SK-N-SH treated with all-trans-retinoic acid at 6 μM for 48 hours (cell line): ENCODE measurements at regions not wholly inside any gene's neighbourhood (a gene's known extent, or its start where the extent isn't known, plus 50 kb on each side); places are given as distances from the start of the nearest gene placed in this dataset.

Source experiments
- ATAC-seq: fragments of 200-7000 bp; cut with Tn5 transposase; 3 replicates; pipeline ENCODE4 v1.9.1; 2020; ENCODE audit warnings: mild to moderate bottlenecking, moderate library complexity
- ARNTL ChIP-seq: fragments of 450-650 bp; formaldehyde crosslinking; IDR thresholded peaks from 2 replicates; pipeline ENCODE4 v1.5.0; 2020; ENCODE audit warnings: low read depth, mild to moderate bottlenecking, moderate library complexity, borderline replicate concordance
- BACH2 ChIP-seq: fragments of 250-450 bp; sonication (Bioruptor Pico); IDR thresholded peaks from 2 replicates; pipeline ENCODE4 v1.9.0; 2021; ENCODE audit warnings: mild to moderate bottlenecking, borderline replicate concordance
- CSDC2 ChIP-seq: fragments of 250-450 bp; sonication (Bioruptor Pico); IDR thresholded peaks from 2 replicates; pipeline ENCODE4 v1.5.0; 2020; ENCODE audit warnings: mild to moderate bottlenecking, moderate library complexity
- CSRNP3 ChIP-seq: fragments of 250-450 bp; sonication (Bioruptor Pico); IDR thresholded peaks from 2 replicates; pipeline ENCODE4 v1.5.1; 2021; ENCODE audit warnings: mild to moderate bottlenecking, moderate library complexity
- ESRRG ChIP-seq: fragments of 250-450 bp; sonication (Bioruptor Pico); IDR thresholded peaks from 2 replicates; pipeline ENCODE4 v1.6.1; 2021; ENCODE audit warnings: mild to moderate bottlenecking
- GLIS3 ChIP-seq: fragments of 250-450 bp; sonication (Bioruptor Pico); IDR thresholded peaks from 2 replicates; pipeline ENCODE4 v1.5.0; 2020; ENCODE audit warnings: mild to moderate bottlenecking, moderate library complexity
- ISL1 ChIP-seq: fragments of 250-450 bp; sonication (Bioruptor Pico); IDR thresholded peaks from 2 replicates; pipeline ENCODE4 v2.1.2; 2022; ENCODE audit warnings: mild to moderate bottlenecking, moderate library complexity
- OSR1 ChIP-seq: fragments of 250-450 bp; sonication (Bioruptor Pico); IDR thresholded peaks from 2 replicates; pipeline ENCODE4 v1.8.0; 2022; ENCODE audit warnings: moderate library complexity, mild to moderate bottlenecking, inconsistent platforms
- PPARA ChIP-seq: fragments of 250-450 bp; sonication (Bioruptor Pico); IDR thresholded peaks from 2 replicates; pipeline ENCODE4 v1.5.0; 2020; ENCODE audit warnings: mild to moderate bottlenecking, borderline replicate concordance
- RARB ChIP-seq: fragments of 250-450 bp; sonication (Bioruptor Pico); IDR thresholded peaks from 2 replicates; pipeline ENCODE4 v1.8.0; 2021; ENCODE audit warnings: mild to moderate bottlenecking, moderate library complexity
- SNAI2 ChIP-seq: fragments of 250-450 bp; sonication (Bioruptor Pico); IDR thresholded peaks from 2 replicates; pipeline ENCODE4 v1.5.0; 2020; ENCODE audit warnings: mild to moderate bottlenecking, moderate library complexity
- TCF4 ChIP-seq: fragments of 250-450 bp; sonication (Bioruptor Pico); IDR thresholded peaks from 2 replicates; pipeline ENCODE4 v1.8.0; 2021; ENCODE audit warnings: mild to moderate bottlenecking, moderate library complexity, borderline replicate concordance
- TOX ChIP-seq: fragments of 250-450 bp; sonication (Bioruptor Pico); IDR thresholded peaks from 2 replicates; pipeline ENCODE4 v1.8.0; 2021; ENCODE audit warnings: mild to moderate bottlenecking, moderate library complexity, borderline replicate concordance
- ZC3H10 ChIP-seq: fragments of 250-450 bp; sonication (Bioruptor Pico); IDR thresholded peaks from 2 replicates; pipeline ENCODE4 v1.5.1; 2021; ENCODE audit warnings: mild to moderate bottlenecking, moderate library complexity
- ZFP3 ChIP-seq: fragments of 250-450 bp; sonication (Bioruptor Pico); IDR thresholded peaks from 2 replicates; pipeline ENCODE4 v1.5.0; 2020; ENCODE audit warnings: mild to moderate bottlenecking, moderate library complexity
- ZFP30 ChIP-seq: fragments of 450-650 bp; formaldehyde crosslinking; IDR thresholded peaks from 2 replicates; pipeline ENCODE4 v1.5.0; 2022; ENCODE audit warnings: mild to moderate bottlenecking, moderate library complexity
- ZNF565 ChIP-seq: fragments of 450-650 bp; formaldehyde crosslinking; conservative IDR thresholded peaks from 2 replicates; pipeline ENCODE4 v1.5.0; 2020; ENCODE audit warnings: low read depth, mild to moderate bottlenecking, moderate library complexity
- ZNF70 ChIP-seq: fragments of 450-650 bp; formaldehyde crosslinking; IDR thresholded peaks from 2 replicates; pipeline ENCODE4 v1.5.0; 2020; ENCODE audit warnings: mild to moderate bottlenecking, moderate library complexity
- ZNF8 ChIP-seq: fragments of 450-650 bp; formaldehyde crosslinking; IDR thresholded peaks from 2 replicates; pipeline ENCODE4 v1.5.0; 2020; ENCODE audit warnings: mild to moderate bottlenecking, moderate library complexity
- TF ChIP-seq, protein P1 (sequence below): fragments of 250-450 bp; sonication (Bioruptor Pico); IDR thresholded peaks from 2 replicates; pipeline ENCODE4 v1.8.0; 2021; ENCODE audit warnings: low read depth, mild to moderate bottlenecking, moderate library complexity, borderline replicate concordance
- TF ChIP-seq, protein P2 (sequence below): fragments of 250-450 bp; sonication (Bioruptor Pico); IDR thresholded peaks from 2 replicates; pipeline ENCODE4 v1.5.0; 2020; ENCODE audit warnings: mild to moderate bottlenecking, moderate library complexity
- TF ChIP-seq, protein P3 (sequence below): fragments of 250-450 bp; sonication (Bioruptor Pico); IDR thresholded peaks from 2 replicates; pipeline ENCODE4 v1.8.0; 2020; ENCODE audit warnings: mild to moderate bottlenecking, moderate library complexity, borderline replicate concordance

GRCh38 chr9:99678566-99678965 lies 143.1 kb upstream of the NR4A3 start (continued):
- TF ChIP-seq, protein P1, sequence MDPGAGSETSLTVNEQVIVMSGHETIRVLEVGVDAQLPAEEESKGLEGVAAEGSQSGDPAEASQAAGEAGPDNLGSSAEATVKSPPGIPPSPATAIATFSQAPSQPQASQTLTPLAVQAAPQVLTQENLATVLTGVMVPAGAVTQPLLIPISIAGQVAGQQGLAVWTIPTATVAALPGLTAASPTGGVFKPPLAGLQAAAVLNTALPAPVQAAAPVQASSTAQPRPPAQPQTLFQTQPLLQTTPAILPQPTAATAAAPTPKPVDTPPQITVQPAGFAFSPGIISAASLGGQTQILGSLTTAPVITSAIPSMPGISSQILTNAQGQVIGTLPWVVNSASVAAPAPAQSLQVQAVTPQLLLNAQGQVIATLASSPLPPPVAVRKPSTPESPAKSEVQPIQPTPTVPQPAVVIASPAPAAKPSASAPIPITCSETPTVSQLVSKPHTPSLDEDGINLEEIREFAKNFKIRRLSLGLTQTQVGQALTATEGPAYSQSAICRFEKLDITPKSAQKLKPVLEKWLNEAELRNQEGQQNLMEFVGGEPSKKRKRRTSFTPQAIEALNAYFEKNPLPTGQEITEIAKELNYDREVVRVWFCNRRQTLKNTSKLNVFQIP (CRISPR knock-in tag): no peak
- TF ChIP-seq SNAI2 (CRISPR knock-in tag): no peak
- TF ChIP-seq, protein P2, sequence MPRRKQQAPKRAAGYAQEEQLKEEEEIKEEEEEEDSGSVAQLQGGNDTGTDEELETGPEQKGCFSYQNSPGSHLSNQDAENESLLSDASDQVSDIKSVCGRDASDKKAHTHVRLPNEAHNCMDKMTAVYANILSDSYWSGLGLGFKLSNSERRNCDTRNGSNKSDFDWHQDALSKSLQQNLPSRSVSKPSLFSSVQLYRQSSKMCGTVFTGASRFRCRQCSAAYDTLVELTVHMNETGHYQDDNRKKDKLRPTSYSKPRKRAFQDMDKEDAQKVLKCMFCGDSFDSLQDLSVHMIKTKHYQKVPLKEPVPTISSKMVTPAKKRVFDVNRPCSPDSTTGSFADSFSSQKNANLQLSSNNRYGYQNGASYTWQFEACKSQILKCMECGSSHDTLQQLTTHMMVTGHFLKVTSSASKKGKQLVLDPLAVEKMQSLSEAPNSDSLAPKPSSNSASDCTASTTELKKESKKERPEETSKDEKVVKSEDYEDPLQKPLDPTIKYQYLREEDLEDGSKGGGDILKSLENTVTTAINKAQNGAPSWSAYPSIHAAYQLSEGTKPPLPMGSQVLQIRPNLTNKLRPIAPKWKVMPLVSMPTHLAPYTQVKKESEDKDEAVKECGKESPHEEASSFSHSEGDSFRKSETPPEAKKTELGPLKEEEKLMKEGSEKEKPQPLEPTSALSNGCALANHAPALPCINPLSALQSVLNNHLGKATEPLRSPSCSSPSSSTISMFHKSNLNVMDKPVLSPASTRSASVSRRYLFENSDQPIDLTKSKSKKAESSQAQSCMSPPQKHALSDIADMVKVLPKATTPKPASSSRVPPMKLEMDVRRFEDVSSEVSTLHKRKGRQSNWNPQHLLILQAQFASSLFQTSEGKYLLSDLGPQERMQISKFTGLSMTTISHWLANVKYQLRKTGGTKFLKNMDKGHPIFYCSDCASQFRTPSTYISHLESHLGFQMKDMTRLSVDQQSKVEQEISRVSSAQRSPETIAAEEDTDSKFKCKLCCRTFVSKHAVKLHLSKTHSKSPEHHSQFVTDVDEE (CRISPR knock-in tag): no peak

- ATAC-seq: no peak
- TF ChIP-seq ARNTL (CRISPR knock-in tag) (no peak), TOX (no peak), ISL1 (no peak), TCF4 (CRISPR knock-in tag) (no peak), SNAI2 (CRISPR knock-in tag) (no peak), ZFP3 (CRISPR knock-in tag) (no peak), GLIS3 (CRISPR knock-in tag) (no peak), BACH2 (CRISPR knock-in tag) (no peak), ZNF8 (no peak), RARB (no peak), ZNF565 (CRISPR knock-in tag) (no peak), CSRNP3 (CRISPR knock-in tag) (no peak), ESRRG (CRISPR knock-in tag) (no peak), PPARA (no peak), ZFP30 (CRISPR knock-in tag) (no peak), ZC3H10 (CRISPR knock-in tag) (no peak), ZNF70 (CRISPR knock-in tag) (no peak)
- TF ChIP-seq, protein P3, sequence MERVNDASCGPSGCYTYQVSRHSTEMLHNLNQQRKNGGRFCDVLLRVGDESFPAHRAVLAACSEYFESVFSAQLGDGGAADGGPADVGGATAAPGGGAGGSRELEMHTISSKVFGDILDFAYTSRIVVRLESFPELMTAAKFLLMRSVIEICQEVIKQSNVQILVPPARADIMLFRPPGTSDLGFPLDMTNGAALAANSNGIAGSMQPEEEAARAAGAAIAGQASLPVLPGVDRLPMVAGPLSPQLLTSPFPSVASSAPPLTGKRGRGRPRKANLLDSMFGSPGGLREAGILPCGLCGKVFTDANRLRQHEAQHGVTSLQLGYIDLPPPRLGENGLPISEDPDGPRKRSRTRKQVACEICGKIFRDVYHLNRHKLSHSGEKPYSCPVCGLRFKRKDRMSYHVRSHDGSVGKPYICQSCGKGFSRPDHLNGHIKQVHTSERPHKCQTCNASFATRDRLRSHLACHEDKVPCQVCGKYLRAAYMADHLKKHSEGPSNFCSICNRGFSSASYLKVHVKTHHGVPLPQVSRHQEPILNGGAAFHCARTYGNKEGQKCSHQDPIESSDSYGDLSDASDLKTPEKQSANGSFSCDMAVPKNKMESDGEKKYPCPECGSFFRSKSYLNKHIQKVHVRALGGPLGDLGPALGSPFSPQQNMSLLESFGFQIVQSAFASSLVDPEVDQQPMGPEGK (CRISPR knock-in tag): no peak
- TF ChIP-seq, protein P2 (CRISPR knock-in tag): no peak
Observed at GRCh38 chr9:99680191-99680590, 141.5 kb upstream of the NR4A3 start.

DNA sequence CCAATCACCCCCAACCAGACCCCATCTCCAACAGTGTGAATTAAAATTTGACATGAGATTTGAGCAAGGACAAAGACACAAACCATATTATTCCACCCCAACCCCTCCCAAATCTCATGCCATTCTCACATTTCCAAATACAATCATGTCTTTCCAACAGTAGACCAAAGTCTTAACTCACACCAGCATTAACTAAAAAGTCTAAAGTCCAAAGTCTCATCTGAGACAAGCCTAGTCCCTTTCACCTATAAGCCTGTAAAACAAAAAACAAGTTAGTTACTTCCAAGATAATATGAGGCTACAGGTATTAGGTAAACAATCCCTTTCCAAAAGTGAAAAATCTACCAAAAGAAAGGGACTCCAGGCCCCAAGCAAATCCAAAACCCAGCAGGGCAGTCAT lies 140.6 kb upstream of the NR4A3 start:
- ATAC-seq: no peak
- TF ChIP-seq CSDC2 (no peak), RARB (no peak), PPARA (no peak), TOX (no peak), CSRNP3 (CRISPR knock-in tag) (no peak), ESRRG (CRISPR knock-in tag) (no peak), GLIS3 (CRISPR knock-in tag) (no peak), ARNTL (CRISPR knock-in tag) (no peak), ZC3H10 (CRISPR knock-in tag) (no peak), ZFP30 (CRISPR knock-in tag) (no peak), SNAI2 (CRISPR knock-in tag) (no peak), ZNF565 (CRISPR knock-in tag) (no peak), ZFP3 (CRISPR knock-in tag) (no peak), OSR1 (CRISPR knock-in tag) (no peak)
- TF ChIP-seq, protein P1 (CRISPR knock-in tag): no peak
